ENCODE measurements at regions not wholly inside any gene's neighbourhood (a gene's known extent, or its start where the extent isn't known, plus 50 kb on each side); places are given as distances from the start of the nearest gene placed in this dataset.

GRCh38 chr3:22977650-22978289 lies 225.4 kb upstream of the UBE2E2 start:
- no peaks in the 10 kb centered on the region for H3K9me3 Mint-ChIP-seq
- no peak overlapping the region for H3K4me3 Mint-ChIP-seq
- ATAC-seq (peak; percentile 40), DNase-seq (ENCODE audit: low spot score in 2 of 2) (no peak)
- H3K36me3 Mint-ChIP-seq, result no peaks in the 10 kb centered on the region
- H3K27ac Mint-ChIP-seq, result no peak overlapping the region
- no peaks in the 10 kb centered on the region for H3K4me1 Mint-ChIP-seq

GRCh38 chr3:22979581-22979980 lies 223.5 kb upstream of the UBE2E2 start:
- ATAC-seq (no peak), DNase-seq (ENCODE audit: low spot score in 2 of 2) (no peak)
- no peaks in the 10 kb centered on the region for H3K4me1 Mint-ChIP-seq
- H3K36me3 Mint-ChIP-seq, result no peaks in the 10 kb centered on the region
- H3K9me3 Mint-ChIP-seq, result peaks cover 2% of the 10 kb centered on the region
- no peak overlapping the region for H3K4me3 Mint-ChIP-seq
- H3K27ac Mint-ChIP-seq, result no peak overlapping the region

GRCh38 chr3:22980346-22980745 lies 222.8 kb upstream of the UBE2E2 start:
- no peaks in the 10 kb centered on the region for H3K4me1 Mint-ChIP-seq
- no peak overlapping the region for H3K27ac Mint-ChIP-seq
- no peak for ATAC-seq
- H3K4me3 Mint-ChIP-seq, result no peak overlapping the region
- DNase-seq (ENCODE audit: low spot score in 2 of 2), result no peak
- no peaks in the 10 kb centered on the region for H3K36me3 Mint-ChIP-seq
- peaks cover 7% of the 10 kb centered on the region for H3K9me3 Mint-ChIP-seq

- no peak for DNase-seq (ENCODE audit: low spot score in 2 of 2)
- no peaks in the 10 kb centered on the region for H3K36me3 Mint-ChIP-seq
- ATAC-seq, result no peak
- no peak overlapping the region for H3K27ac Mint-ChIP-seq
- H3K4me3 Mint-ChIP-seq, result no peak overlapping the region
- H3K4me1 Mint-ChIP-seq, result no peaks in the 10 kb centered on the region
- H3K9me3 Mint-ChIP-seq, result peaks cover 7% of the 10 kb centered on the region
Observed at GRCh38 chr3:22981166-22981565, 222.0 kb upstream of the UBE2E2 start.

- Mint-ChIP-seq H3K4me1 (no peaks in the 10 kb centered on the region), H3K36me3 (no peaks in the 10 kb centered on the region), H3K27ac (no peak overlapping the region), H3K4me3 (no peak overlapping the region), H3K9me3 (peaks cover 7% of the 10 kb centered on the region)
- ATAC-seq, result no peak
- no peak for DNase-seq (ENCODE audit: low spot score in 2 of 2)
Observed at GRCh38 chr3:22981861-22982260, 221.3 kb upstream of the UBE2E2 start.

GRCh38 chr3:22982981-22983587 lies 220.0 kb upstream of the UBE2E2 start:
- Mint-ChIP-seq H3K4me3 (no peak overlapping the region), H3K27ac (no peak overlapping the region), H3K36me3 (no peaks in the 10 kb centered on the region), H3K4me1 (no peaks in the 10 kb centered on the region), H3K9me3 (peaks cover 7% of the 10 kb centered on the region)
- DNase-seq (ENCODE audit: low spot score in 2 of 2) (no peak), ATAC-seq (no peak)

GRCh38 chr3:22986958-22987357 lies 216.2 kb upstream of the UBE2E2 start:
- H3K4me3 Mint-ChIP-seq, result no peak overlapping the region
- peaks cover 13% of the 10 kb centered on the region for H3K9me3 Mint-ChIP-seq
- no peaks in the 10 kb centered on the region for H3K36me3 Mint-ChIP-seq
- ATAC-seq (no peak), DNase-seq (ENCODE audit: low spot score in 2 of 2) (no peak)
- H3K27ac Mint-ChIP-seq, result no peak overlapping the region
- no peaks in the 10 kb centered on the region for H3K4me1 Mint-ChIP-seq

- ATAC-seq, result no peak
- H3K4me1 Mint-ChIP-seq, result no peaks in the 10 kb centered on the region
- H3K27ac Mint-ChIP-seq, result no peak overlapping the region
- peaks cover 13% of the 10 kb centered on the region for H3K9me3 Mint-ChIP-seq
- no peak for DNase-seq (ENCODE audit: low spot score in 2 of 2)
- no peaks in the 10 kb centered on the region for H3K36me3 Mint-ChIP-seq
- no peak overlapping the region for H3K4me3 Mint-ChIP-seq
Observed at GRCh38 chr3:22988566-22988965, 214.6 kb upstream of the UBE2E2 start.

GRCh38 chr3:22989716-22990115 lies 213.4 kb upstream of the UBE2E2 start:
- no peak overlapping the region for H3K27ac Mint-ChIP-seq
- H3K36me3 Mint-ChIP-seq, result no peaks in the 10 kb centered on the region
- H3K9me3 Mint-ChIP-seq, result peaks cover 11% of the 10 kb centered on the region
- H3K4me1 Mint-ChIP-seq, result no peaks in the 10 kb centered on the region
- no peak for DNase-seq (ENCODE audit: low spot score in 2 of 2)
- H3K4me3 Mint-ChIP-seq, result no peak overlapping the region
- ATAC-seq, result no peak

- H3K9me3 Mint-ChIP-seq, result peaks cover 6% of the 10 kb centered on the region
- H3K4me3 Mint-ChIP-seq, result no peak overlapping the region
- no peak overlapping the region for H3K27ac Mint-ChIP-seq
- no peaks in the 10 kb centered on the region for H3K4me1 Mint-ChIP-seq
- no peaks in the 10 kb centered on the region for H3K36me3 Mint-ChIP-seq
- DNase-seq (ENCODE audit: low spot score in 2 of 2) (no peak), ATAC-seq (peak; percentile 13)
Observed at GRCh38 chr3:22990291-22991200, 212.6 kb upstream of the UBE2E2 start.

GRCh38 chr3:22994781-22995180 lies 208.3 kb upstream of the UBE2E2 start:
- H3K9me3 Mint-ChIP-seq, result peaks cover 2% of the 10 kb centered on the region
- H3K27ac Mint-ChIP-seq, result no peak overlapping the region
- no peak overlapping the region for H3K4me3 Mint-ChIP-seq
- no peaks in the 10 kb centered on the region for H3K4me1 Mint-ChIP-seq
- no peak for DNase-seq (ENCODE audit: low spot score in 2 of 2)
- no peak for ATAC-seq
- no peaks in the 10 kb centered on the region for H3K36me3 Mint-ChIP-seq

GRCh38 chr3:22996920-22997571 lies 206.1 kb upstream of the UBE2E2 start:
- DNase-seq (ENCODE audit: low spot score in 2 of 2) (no peak), ATAC-seq (no peak)
- Mint-ChIP-seq H3K36me3 (no peaks in the 10 kb centered on the region), H3K4me1 (no peaks in the 10 kb centered on the region), H3K27ac (no peak overlapping the region), H3K4me3 (no peak overlapping the region), H3K9me3 (no peaks in the 10 kb centered on the region)

GRCh38 chr3:23000371-23000770 lies 202.8 kb upstream of the UBE2E2 start:
- Mint-ChIP-seq H3K9me3 (no peaks in the 10 kb centered on the region), H3K4me3 (no peak overlapping the region), H3K4me1 (no peaks in the 10 kb centered on the region), H3K27ac (no peak overlapping the region), H3K36me3 (no peaks in the 10 kb centered on the region)
- ATAC-seq (no peak), DNase-seq (ENCODE audit: low spot score in 2 of 2) (no peak)

- Mint-ChIP-seq H3K27ac (no peak overlapping the region), H3K36me3 (no peaks in the 10 kb centered on the region)
Observed at GRCh38 chr3:23002151-23002550, 201.0 kb upstream of the UBE2E2 start.

More at GRCh38 chr3:23002151-23002550, 201.0 kb upstream of the UBE2E2 start:
- H3K4me1 Mint-ChIP-seq, result no peaks in the 10 kb centered on the region
- DNase-seq (ENCODE audit: low spot score in 2 of 2) (no peak), ATAC-seq (no peak)
- H3K9me3 Mint-ChIP-seq, result no peaks in the 10 kb centered on the region
- H3K4me3 Mint-ChIP-seq, result no peak overlapping the region
